ENCODE measurements at regions not wholly inside any gene's neighbourhood (a gene's known extent, or its start where the extent isn't known, plus 50 kb on each side); places are given as distances from the start of the nearest gene placed in this dataset.

DNA sequence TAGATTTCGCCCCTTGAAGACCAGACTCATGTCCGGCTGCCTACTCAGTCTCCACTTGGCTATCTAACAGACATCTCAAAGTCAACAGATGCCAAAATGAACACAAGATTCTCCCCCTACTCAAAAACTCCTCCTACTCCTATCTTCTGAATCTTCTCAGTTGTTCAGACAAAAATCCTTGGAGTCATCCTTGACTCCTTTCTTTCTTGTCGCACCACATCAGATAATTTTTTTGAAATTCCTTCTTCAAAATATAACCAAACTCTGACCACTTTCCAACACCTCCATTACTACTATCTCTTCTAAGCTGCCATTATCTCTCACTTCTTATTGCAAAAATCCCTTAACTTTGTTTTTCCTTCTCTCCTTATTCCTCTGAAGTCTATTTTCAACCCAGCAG, 141.9 kb upstream of the SLC7A14 start:
- DNase-seq, result no peak

DNA sequence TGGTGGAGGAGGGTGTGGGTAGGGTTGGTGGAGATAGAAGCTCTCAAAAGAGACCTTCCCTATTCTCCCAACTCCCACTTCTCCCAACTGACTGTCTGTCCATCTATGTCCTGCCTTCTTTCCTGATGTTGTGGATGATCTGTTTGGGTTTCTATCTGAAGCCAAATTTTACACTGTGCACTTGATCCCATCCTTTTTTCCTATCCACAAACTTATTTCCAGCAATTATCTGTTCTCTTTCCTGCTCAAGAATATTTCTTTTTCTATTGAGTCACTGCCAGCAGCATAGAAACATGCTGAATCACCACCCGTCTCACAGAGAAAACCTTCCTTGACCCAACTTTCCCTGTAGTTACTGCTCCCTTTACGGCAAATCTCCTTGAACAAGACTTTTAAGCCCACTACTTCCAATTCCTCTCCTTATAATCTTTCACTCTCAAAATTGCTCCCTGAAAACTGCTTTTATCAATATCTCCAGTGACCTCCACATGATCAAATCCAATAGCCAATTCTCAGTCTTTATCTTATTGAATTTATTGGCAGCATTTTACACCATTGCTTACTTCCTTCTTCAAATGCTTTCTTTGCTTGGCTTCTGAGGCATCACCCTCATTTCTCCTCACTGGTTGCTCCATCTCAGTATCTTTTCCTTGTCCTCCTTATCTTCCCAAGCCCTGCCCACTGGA, 141.2 kb upstream of the SLC7A14 start:
- DNase-seq, result no peak

DNA sequence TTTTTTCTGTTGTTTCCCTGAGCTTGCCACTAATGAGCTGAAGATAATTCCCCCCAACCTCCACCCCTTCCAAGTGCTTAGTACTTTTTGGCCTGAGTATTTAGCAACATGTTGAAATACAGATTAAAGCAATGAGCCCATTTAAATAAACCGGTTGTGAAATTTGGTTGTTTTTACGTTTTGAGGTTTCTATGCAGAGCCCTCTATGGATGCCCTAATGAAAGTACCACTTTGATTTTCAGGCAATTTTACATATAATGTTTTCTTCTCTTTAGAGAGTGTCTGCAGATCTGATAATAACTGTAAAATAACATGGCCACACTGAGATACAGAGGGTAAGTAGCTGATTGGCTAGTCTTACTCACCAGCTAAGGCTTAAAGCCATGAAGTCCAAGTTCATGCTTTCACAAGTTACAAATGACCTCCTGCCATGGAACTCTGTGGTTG, 139.4 kb upstream of the SLC7A14 start:
- no peak for DNase-seq

DNA sequence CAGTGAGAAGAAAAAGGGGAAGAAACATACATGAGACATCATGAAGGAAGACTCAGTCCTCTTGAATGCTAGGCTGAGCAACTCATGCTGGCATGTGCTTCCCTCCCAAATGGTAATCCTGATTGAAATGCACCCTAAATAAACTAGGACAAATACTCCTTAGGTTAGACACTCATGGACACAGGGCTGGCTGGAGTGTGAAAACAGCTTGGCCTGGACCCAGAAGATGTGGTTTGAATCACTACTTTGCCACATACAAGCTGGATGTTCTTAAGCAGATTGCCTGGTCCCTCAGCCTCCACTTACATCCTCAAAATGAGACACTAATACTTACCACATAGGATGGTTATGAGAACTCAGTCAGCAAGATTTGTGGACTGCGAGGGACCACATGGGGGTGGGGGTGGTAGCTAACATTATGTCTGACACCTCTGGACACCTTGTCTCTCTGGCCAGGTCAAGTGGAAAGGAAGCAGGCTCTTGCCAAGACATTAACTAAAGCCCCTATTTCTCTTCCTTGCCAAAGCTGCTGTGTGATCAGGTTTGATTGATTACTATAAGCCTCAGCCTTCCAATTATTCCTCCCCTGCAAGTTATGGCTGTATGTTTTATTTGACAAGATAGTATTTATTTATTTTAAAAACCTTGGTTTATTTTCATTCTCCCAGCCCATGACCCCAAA, 138.9 kb upstream of the SLC7A14 start:
- no peak for DNase-seq

DNA sequence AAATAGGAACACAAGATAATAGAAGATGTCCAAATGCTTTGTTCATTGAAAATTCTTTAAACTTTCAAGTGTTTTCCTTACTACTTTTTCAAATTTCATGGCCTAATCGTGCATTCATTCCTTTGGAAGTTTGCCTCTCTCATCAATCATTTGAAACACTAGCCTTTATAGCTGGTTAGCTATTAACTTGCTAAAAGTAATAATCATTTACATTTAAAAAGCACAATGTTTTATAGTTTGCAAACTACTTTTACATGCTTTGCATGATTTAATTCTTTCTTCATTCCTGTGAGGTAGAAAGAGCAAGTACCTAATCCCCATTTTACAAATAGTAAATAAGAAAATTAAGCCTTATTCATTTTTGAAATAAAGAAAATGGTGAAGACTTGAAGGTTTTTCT, 137.4 kb upstream of the SLC7A14 start:
- DNase-seq, result no peak

DNA sequence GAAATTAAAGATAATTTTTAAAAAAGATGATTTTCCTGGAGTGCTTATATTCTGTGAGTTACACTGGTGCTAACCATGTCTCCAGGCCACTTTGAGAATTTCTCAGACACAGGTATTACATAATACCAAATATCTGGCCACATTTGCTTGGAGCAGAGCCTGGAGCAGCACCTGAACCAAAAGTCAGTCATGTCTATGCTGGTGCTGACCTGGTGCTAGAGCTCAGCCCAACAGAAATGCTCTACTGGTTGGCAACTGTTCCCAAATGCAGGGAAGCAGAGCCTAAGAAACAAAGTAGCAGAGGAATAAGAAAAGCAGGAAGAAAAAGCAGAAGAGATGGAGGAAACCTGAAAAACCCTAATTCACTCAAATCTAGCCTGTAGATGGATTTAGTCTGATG, 135.7 kb upstream of the SLC7A14 start:
- no peak for DNase-seq

DNA sequence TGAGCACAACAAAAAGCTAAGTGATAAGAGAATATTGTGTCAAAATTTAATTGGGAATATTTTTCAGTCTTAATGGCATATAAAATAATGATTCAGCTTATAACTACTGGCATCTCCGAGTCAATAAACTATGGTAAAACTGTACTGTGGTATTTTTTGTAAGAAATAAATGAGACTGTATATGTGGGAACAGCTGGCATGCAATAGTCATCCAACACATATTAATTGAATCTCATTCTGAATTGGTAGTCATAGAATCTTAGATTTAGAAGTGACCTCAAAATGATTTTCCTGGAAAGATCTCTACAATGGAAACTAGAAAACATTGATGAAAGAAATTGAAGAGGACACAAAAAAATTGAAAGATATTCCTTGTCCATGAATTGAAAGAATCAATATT, 133.4 kb upstream of the SLC7A14 start:
- DNase-seq, result no peak

DNA sequence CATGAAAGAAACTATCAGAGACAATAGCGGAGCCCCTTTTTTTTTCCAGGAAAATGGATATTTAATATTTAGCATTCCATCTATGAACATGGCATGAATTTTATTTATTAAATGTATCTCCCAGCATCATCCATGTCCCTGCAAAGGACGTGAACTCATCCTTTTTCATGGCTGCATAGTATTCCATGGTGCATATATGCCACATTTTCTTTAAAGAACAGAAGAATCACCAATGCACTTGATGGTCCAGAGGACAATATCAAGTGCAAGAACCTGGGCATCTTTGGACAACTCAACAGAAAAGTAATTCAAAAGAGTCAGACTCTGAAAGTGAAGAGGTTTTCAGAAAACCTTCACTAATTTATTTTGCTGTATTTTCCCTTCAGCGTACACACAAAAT, 133.0 kb upstream of the SLC7A14 start:
- DNase-seq, result no peak

DNA sequence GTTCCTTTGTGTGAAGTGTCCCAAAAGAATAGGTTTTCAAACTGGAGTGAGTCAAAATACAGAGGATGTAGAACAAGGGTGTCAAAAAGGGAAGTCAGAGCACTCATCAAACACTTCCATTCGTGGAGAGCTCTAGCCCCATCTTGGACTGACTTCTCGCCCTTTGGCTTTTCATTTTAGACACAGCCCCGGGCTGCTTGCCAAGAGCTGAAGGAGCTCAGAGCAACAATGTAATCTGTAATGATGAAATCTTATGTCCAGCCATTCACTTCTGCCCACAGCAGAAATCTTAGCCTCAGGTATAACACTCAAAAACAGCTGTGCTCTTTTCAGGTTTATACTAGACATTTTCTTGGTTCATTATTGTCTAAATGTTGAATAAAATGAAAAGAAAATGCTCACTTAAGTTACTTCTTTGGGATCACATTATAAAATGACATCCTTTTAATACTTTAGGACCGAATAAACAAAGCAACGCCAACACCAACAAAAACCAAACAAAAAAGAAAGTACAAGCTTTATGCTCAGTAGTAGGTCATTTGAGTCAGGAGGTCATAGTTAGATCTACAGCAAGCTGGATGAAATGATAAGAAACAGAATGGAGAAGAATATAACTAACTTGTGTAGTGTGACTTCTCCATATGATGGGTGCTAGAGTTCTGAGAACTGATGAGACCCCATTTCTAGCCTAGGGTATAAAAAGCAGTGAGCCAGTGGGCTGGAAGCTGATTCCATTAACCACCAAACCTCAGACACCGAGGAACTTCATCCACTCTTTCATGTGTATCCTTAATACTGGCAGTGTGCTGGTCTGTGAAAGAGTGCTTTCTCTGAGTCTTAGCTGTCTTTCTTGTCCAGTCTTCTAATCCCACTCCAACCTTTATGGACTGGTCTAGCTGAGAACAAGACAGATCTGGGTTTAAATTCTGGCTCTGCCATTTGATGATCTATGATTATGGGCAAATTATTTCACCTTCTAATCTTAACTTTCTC, 131.8 kb upstream of the SLC7A14 start:
- no peak for DNase-seq

DNA sequence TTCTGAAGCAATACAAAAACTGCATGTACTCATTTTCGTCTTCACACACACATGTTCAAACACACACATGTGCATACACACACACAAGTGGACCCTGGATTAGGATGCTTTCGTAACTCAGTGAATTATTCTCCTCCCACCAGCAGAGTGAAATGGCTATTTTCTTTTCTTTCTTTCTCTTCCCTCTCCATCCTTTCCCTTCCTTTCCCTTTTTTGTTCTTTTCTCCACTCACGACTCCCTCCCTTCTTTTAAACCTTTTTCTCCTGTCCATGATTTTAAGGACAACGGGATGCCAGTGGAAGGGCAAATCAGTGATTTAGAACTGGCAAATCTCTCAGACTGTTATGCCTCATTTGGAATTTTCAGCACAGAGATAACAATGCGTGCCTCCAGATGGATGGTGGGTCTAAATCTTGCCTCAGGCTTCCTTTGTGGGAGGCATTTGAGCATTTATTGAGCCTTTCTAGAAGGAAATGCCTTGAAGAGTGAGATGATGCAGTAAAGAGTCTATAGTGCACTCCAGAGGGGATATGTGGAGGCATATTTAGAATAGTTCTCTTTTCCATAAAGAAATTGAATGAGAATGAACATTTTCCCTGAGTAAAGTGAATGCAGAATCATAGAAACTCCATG, 130.4 kb upstream of the SLC7A14 start:
- no peak for DNase-seq

DNA sequence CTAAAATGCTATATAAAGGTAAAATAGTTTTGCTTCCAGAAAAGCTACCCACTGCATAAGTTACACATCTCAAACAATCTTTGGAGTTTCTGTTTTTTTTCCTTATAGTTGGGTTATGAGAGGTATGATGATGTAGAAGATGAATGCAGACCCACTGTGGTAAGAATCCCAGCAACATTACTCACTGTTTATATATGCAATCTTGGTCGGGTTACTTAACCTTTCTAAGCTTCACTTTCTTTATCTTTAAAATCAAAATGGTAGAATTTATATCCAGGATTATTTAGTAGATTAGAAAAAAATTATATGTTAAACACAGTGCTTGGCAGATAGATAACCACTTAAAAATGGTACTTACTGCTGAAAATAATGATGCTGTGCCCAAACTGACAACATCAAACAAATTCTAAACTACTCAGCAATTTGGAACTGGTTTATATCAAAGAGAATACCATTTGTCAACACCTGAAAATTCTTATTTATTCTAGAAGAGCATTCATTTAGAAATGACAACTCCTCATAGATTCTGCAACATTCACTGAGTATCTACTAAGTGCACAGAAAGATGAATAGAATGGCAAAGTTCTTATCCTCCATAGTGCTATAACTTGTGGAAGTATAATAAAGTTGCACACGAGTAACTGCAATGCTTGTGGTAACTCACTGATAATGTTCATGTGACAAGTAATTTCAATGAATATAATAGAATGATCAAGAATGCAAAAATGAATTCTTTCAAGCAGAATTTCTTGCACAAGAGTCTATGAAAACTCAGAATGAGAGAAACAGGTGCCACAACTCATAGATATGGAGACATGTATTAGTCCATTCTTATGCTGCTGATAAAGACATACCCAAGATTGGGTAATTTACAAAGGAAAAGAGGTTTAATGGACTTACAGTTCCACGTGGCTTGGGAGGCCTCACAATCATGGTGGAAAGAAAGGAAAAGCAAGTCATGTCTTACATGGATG, 129.0 kb upstream of the SLC7A14 start:
- no peak for DNase-seq

DNA sequence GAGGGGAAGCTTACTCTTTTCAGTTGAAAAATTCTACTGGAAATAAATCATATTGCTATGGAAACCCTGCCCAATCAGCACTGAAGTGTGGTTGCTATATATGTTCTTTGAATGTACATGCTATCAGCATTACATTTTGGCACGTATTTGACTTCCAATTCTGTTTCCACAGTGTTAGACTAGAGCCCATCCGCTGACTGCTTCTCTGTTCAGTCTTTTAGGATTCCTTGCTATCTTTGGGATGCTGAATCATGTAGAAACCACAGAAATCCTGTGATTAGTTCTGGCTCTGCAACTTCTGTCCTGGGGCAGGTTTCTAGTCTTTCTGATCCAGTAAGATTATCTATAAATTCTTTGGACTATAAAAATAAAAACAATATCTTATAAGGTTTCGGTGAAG, 128.2 kb upstream of the SLC7A14 start:
- no peak for DNase-seq

DNA sequence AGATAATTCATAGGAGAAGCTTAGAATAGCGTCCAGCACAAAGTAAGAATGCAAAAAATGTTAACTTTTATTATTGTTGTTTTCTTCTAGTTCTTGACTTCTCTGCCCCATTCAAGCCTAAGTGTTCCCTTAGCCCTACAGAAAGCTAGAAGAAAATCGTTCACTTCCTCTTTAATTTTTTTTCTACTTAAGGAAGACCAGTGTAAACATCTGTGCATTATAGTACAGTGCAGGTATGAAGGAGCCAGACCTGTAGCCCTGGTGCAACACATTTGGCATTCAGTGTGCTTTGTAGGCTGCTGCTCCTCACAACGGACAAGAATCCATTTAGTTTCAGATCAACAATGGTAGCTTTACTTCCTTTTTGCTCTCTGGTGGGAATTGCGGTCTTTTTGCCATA, 127.8 kb upstream of the SLC7A14 start:
- no peak for DNase-seq

DNA sequence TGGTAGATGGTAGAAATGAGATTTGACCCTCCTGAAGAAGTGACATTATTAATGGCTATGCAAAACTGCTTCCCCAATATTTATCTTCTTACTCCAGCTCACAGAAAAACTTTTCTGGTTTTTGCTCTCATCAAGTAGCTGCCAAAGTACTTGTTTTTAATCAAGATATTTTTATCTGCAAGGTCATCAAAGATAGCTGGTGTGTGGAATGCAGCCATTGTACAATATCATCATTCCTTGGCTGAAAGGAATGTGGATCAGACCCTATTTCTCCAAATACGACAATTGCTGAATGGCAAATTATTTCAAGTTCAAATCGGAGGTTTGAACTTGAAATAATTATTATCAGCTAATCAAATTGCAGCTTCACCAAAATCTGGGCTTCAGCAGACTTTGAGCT, 126.9 kb upstream of the SLC7A14 start:
- DNase-seq, result no peak

DNA sequence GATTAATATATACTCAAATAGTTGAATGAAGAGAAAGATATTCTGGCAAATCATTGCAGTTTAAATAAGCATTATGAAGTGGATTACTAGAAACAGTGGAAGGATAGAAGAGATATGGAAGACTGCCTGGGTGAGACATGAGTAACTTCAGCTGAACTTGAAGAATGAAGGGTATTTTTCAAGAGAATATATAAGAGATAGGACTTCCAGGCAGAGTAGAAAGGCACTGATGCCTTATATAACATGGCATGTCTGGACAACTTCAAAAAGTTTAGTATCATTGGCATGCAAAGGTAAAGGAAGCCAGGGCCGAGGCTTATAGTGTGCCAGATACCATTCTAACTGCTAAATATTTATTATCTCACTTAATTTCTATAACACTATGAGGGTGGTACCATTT, 126.5 kb upstream of the SLC7A14 start:
- DNase-seq, result no peak

DNA sequence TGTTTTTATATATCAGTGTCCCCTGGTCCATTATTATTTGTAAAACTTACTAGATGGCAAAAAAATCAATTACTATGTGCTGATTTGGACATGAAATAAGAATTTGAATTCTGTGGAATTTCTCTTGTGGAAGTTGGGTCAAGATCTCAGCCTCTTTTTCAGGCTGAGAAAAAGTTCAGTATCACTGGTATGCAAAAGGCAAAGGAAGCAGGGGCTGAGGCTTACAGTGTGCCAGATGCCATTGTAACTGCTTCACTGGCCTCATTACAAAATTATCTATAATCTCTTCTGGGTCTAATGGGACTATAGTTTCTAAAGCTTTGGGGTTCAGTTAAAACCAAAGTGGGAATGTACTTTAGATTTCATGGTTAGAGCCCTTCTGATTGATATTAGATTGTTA, 125.9 kb upstream of the SLC7A14 start:
- no peak for DNase-seq

DNA sequence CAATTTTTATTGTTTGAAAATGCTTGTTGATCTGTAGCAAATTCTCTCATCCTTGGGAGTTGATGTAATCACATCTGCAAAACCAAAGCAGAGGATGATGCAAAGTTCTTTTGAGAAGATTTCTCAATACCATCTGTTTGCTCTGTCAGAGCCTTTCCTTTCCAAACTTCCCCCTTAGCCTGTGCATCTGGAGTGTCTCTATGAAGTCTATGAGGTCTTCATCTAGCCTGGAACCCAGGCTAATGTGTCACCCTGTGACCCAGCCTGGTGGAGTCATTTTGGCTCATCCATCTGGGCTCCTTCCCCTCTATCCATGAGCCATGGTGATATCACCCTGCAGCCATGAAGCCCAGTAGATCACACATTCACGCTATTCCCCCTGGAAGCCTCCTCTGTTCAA, 123.2 kb upstream of the SLC7A14 start:
- no peak for DNase-seq

DNA sequence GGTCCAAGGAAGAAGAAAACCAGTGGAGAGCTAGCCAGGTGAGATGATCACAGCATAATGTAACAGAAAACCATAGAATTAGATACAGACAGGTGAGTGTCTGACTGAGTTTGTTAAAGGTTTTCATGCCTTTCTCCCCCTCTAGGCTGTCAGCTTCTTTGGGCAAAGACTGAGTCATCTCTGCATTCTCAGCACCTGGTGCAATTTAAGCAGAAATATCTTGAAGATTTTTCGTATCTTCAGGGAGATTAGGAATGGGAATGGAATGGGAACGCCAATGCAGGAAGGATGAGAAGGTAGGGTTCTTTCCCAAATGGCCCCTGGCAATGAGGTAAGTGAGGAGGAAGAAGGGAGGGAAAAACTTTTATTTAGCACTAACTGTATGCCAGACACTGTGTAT, 122.0 kb upstream of the SLC7A14 start:
- DNase-seq, result no peak

DNA sequence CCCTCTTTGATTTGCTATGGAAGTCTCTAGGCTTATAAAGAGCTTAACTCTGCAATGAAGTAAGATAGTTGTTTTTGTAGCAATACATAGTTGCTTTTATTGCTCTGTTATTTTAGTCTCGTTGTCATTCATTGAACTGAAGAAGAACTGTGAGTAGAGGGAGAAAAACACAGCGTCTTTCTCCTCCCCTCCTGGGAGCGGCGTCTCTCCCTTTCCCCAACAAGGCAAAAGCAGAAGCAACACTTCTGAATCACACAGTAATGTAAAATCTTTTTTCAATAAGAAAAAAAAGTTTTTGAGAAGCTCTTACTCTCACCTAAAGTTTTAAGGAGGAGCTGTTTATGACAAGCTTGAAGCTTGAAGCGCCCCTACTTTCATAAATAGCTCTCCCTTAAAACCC, 119.3 kb upstream of the SLC7A14 start:
- no peak for DNase-seq

DNA sequence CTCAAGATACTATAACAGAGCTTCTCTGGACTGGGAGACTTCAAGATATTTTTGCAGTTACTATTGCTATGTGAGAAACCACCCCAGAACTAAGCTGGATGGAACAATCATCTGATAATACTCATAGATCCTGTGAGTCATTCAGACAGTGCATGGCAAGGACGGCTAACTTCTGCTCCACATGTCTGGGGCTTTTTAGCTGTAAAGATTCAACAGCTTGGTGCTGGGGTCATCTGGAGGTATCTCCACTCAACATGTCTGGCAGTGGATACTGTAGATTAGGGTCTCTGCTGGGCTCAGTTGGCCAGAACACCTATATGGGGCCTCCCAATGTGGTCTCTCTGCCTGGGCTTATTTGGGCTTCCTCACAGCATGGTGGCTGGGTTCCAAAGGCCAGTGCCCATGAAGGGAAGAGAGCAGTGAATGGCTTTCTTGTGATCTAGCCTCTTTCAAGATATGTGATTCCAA, 117.3 kb upstream of the SLC7A14 start:
- no peak for DNase-seq

Measured in stimulated activated CD4-positive, alpha-beta T cell treated with anti-CD3 and anti-CD28 coated beads, Interleukin-15, amount 100 ng/mL, for 24 hours (primary cell).